ENCODE measurements at regions not wholly inside any gene's neighbourhood (a gene's known extent, or its start where the extent isn't known, plus 50 kb on each side); places are given as distances from the start of the nearest gene placed in this dataset.
A peak's percentile ranks its signal among the peaks of the same experiment; 100 is the strongest.

- Histone ChIP-seq H3K9me3 (ENCODE audit: control insufficient read depth, insufficient read depth, low read length) (no peaks in the 10 kb centered on the region), H3K36me3 (ENCODE audit: control insufficient read depth, insufficient read depth, low read length) (no peaks in the 10 kb centered on the region), H3K4me1 (ENCODE audit: control insufficient read depth, insufficient read depth, low read length) (no peaks in the 10 kb centered on the region), H3K27me3 (ENCODE audit: control insufficient read depth, insufficient read depth, low read length) (no peaks in the 10 kb centered on the region), H3K4me3 (ENCODE audit: low read depth, low read length) (no peak overlapping the region), H3K27ac (ENCODE audit: low read depth, low read length) (no peak overlapping the region)
- DNase-seq (ENCODE audit: low read depth in 4 of 6, low spot score in 6 of 6): no peak
- WGBS (ENCODE audit: insufficient coverage): no CpG with 5 or more reads among the region's 4 CpGs
These were observed 100.6 kb downstream of the CETN3 start for GRCh38 chr5:90308787-90309585.

GRCh38 chr5:90307782-90308181 lies 101.8 kb downstream of the CETN3 start:
- H3K36me3 ChIP-seq (ENCODE audit: control insufficient read depth, insufficient read depth, low read length): no peaks in the 10 kb centered on the region
- DNase-seq (ENCODE audit: low read depth in 4 of 6, low spot score in 6 of 6): no peak
- no peaks in the 10 kb centered on the region for H3K27me3 ChIP-seq (ENCODE audit: control insufficient read depth, insufficient read depth, low read length)
- no CpG with 5 or more reads among the region's 1 CpG for WGBS (ENCODE audit: insufficient coverage)
- H3K4me3 ChIP-seq (ENCODE audit: low read depth, low read length): no peak overlapping the region
- H3K4me1 ChIP-seq (ENCODE audit: control insufficient read depth, insufficient read depth, low read length): no peaks in the 10 kb centered on the region
- H3K27ac ChIP-seq (ENCODE audit: low read depth, low read length): no peak overlapping the region
- H3K9me3 ChIP-seq (ENCODE audit: control insufficient read depth, insufficient read depth, low read length): no peaks in the 10 kb centered on the region

GRCh38 chr5:90307322-90307721 lies 102.2 kb downstream of the CETN3 start:
- no peaks in the 10 kb centered on the region for H3K4me1 ChIP-seq (ENCODE audit: control insufficient read depth, insufficient read depth, low read length)
- H3K36me3 ChIP-seq (ENCODE audit: control insufficient read depth, insufficient read depth, low read length): no peaks in the 10 kb centered on the region
- no peak overlapping the region for H3K27ac ChIP-seq (ENCODE audit: low read depth, low read length)
- DNase-seq (ENCODE audit: low read depth in 4 of 6, low spot score in 6 of 6): peak in 1 of 6 donors; percentile 73
- H3K9me3 ChIP-seq (ENCODE audit: control insufficient read depth, insufficient read depth, low read length): no peaks in the 10 kb centered on the region
- no peak overlapping the region for H3K4me3 ChIP-seq (ENCODE audit: low read depth, low read length)
- no peaks in the 10 kb centered on the region for H3K27me3 ChIP-seq (ENCODE audit: control insufficient read depth, insufficient read depth, low read length)

DNA sequence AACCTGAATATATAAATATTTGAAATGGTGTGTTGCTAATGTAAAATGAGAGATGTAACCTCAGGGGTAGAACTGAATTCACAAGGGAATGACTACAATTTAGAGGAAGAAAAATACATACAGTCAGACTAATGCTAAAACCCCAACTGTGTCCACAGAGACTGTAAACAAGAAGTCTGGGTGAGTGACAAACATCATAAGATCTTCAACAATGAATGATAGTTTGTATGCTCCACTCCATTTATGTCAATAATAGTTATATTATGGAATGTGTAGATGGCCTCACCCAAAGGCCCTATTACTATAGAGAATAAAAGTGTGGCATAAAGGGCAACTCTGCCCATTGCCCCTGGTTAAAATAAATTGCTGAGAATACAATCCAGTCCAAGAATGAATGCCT lies 102.9 kb downstream of the CETN3 start:
- no peak overlapping the region for H3K27ac ChIP-seq (ENCODE audit: low read depth, low read length)
- H3K4me1 ChIP-seq (ENCODE audit: control insufficient read depth, insufficient read depth, low read length): no peaks in the 10 kb centered on the region
- no peak overlapping the region for H3K4me3 ChIP-seq (ENCODE audit: low read depth, low read length)
- no peak for DNase-seq (ENCODE audit: low read depth in 4 of 6, low spot score in 6 of 6)
- H3K27me3 ChIP-seq (ENCODE audit: control insufficient read depth, insufficient read depth, low read length): no peaks in the 10 kb centered on the region
- H3K36me3 ChIP-seq (ENCODE audit: control insufficient read depth, insufficient read depth, low read length): no peaks in the 10 kb centered on the region
- H3K9me3 ChIP-seq (ENCODE audit: control insufficient read depth, insufficient read depth, low read length): no peaks in the 10 kb centered on the region

- Histone ChIP-seq H3K27me3 (ENCODE audit: control insufficient read depth, insufficient read depth, low read length) (no peaks in the 10 kb centered on the region), H3K4me1 (ENCODE audit: control insufficient read depth, insufficient read depth, low read length) (no peaks in the 10 kb centered on the region), H3K27ac (ENCODE audit: low read depth, low read length) (no peak overlapping the region), H3K36me3 (ENCODE audit: control insufficient read depth, insufficient read depth, low read length) (no peaks in the 10 kb centered on the region), H3K4me3 (ENCODE audit: low read depth, low read length) (no peak overlapping the region), H3K9me3 (ENCODE audit: control insufficient read depth, insufficient read depth, low read length) (no peaks in the 10 kb centered on the region)
- peak in 1 of 6 donors; percentile 76 for DNase-seq (ENCODE audit: low read depth in 4 of 6, low spot score in 6 of 6)
- no CpG with 5 or more reads among the region's 3 CpGs for WGBS (ENCODE audit: insufficient coverage)
These were observed 104.4 kb downstream of the CETN3 start for GRCh38 chr5:90305041-90305720.

GRCh38 chr5:90301248-90301647 lies 108.3 kb downstream of the CETN3 start:
- H3K4me1 ChIP-seq (ENCODE audit: control insufficient read depth, insufficient read depth, low read length): no peaks in the 10 kb centered on the region
- no peak overlapping the region for H3K4me3 ChIP-seq (ENCODE audit: low read depth, low read length)
- no peaks in the 10 kb centered on the region for H3K36me3 ChIP-seq (ENCODE audit: control insufficient read depth, insufficient read depth, low read length)
- H3K27me3 ChIP-seq (ENCODE audit: control insufficient read depth, insufficient read depth, low read length): no peaks in the 10 kb centered on the region
- no peak overlapping the region for H3K27ac ChIP-seq (ENCODE audit: low read depth, low read length)
- 80% methylated on average over 1 of the region's 2 CpGs for WGBS (ENCODE audit: insufficient coverage)
- no peaks in the 10 kb centered on the region for H3K9me3 ChIP-seq (ENCODE audit: control insufficient read depth, insufficient read depth, low read length)
- no peak for DNase-seq (ENCODE audit: low read depth in 4 of 6, low spot score in 6 of 6)

DNA sequence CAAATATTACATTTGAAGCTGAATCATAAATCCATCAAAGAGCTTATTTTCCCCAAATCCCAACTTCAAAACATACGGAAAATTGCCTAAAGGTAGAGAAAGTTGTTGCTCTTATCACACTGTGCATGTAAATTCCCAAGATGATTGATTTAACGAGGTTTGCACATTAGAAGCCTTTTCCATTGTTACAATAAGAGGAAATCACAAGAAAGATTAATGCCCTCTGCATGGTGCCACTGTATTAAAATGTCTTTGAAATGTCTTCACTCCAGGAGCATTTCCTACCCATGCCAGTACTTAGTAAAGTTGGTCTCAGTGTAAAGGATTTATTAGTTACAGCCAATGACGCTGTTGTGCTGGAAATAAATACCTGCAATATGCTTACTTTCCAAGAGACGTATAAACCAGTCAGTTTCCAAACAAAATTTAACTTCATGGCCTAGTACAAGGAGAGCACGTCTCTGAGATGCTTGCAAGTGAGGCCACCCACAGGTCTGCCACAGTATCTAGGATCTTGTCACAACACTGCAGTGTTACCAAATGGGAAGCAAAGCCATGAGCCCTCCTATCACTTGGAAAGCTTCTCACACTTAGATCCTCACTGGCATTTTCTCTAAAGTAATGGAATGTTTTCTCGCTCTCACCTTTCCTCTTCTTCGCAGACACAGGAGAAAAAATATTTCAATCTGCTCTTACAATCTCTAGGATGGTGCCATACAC lies 112.4 kb downstream of the CETN3 start:
- Histone ChIP-seq H3K9me3 (ENCODE audit: control insufficient read depth, insufficient read depth, low read length) (no peaks in the 10 kb centered on the region), H3K27ac (ENCODE audit: low read depth, low read length) (no peak overlapping the region), H3K27me3 (ENCODE audit: control insufficient read depth, insufficient read depth, low read length) (no peaks in the 10 kb centered on the region), H3K4me3 (ENCODE audit: low read depth, low read length) (no peak overlapping the region), H3K4me1 (ENCODE audit: control insufficient read depth, insufficient read depth, low read length) (no peaks in the 10 kb centered on the region), H3K36me3 (ENCODE audit: control insufficient read depth, insufficient read depth, low read length) (no peaks in the 10 kb centered on the region)
- peak in 1 of 6 donors; percentile 77 for DNase-seq (ENCODE audit: low read depth in 4 of 6, low spot score in 6 of 6)
- WGBS (ENCODE audit: insufficient coverage): 29% methylated on average over 2 of the region's 7 CpGs

DNA sequence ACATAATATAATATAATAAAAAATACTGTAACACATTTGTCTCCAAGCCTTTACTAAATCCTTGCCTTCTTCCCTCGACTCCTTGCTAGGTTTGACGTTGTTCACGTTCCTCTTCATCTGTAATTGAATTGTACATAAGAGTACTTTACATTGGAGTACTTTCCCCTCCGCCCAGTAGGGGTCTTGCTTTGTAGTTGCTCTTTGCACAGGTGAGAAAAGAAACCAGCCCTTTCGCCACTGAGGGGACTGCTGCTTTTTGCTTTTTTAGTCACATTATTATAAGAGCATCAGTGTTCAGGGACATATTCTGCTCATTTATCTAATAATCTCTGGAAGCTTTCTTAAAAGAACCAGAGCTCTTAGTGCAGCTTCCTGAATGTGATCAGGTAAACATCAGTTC lies 115.0 kb downstream of the CETN3 start:
- H3K9me3 ChIP-seq (ENCODE audit: control insufficient read depth, insufficient read depth, low read length): no peaks in the 10 kb centered on the region
- H3K4me3 ChIP-seq (ENCODE audit: low read depth, low read length): no peak overlapping the region
- WGBS (ENCODE audit: insufficient coverage): no CpG with 5 or more reads among the region's 5 CpGs
- H3K36me3 ChIP-seq (ENCODE audit: control insufficient read depth, insufficient read depth, low read length): no peaks in the 10 kb centered on the region
- no peaks in the 10 kb centered on the region for H3K4me1 ChIP-seq (ENCODE audit: control insufficient read depth, insufficient read depth, low read length)
- no peaks in the 10 kb centered on the region for H3K27me3 ChIP-seq (ENCODE audit: control insufficient read depth, insufficient read depth, low read length)
- H3K27ac ChIP-seq (ENCODE audit: low read depth, low read length): no peak overlapping the region
- no peak for DNase-seq (ENCODE audit: low read depth in 4 of 6, low spot score in 6 of 6)

- Histone ChIP-seq H3K9me3 (ENCODE audit: control insufficient read depth, insufficient read depth, low read length) (no peaks in the 10 kb centered on the region), H3K27ac (ENCODE audit: low read depth, low read length) (no peak overlapping the region), H3K4me1 (ENCODE audit: control insufficient read depth, insufficient read depth, low read length) (no peaks in the 10 kb centered on the region), H3K27me3 (ENCODE audit: control insufficient read depth, insufficient read depth, low read length) (no peaks in the 10 kb centered on the region), H3K4me3 (ENCODE audit: low read depth, low read length) (no peak overlapping the region), H3K36me3 (ENCODE audit: control insufficient read depth, insufficient read depth, low read length) (no peaks in the 10 kb centered on the region)
- no peak for DNase-seq (ENCODE audit: low read depth in 4 of 6, low spot score in 6 of 6)
- 100% methylated on average over 1 of the region's 2 CpGs for WGBS (ENCODE audit: insufficient coverage)
These were observed 115.6 kb downstream of the CETN3 start for GRCh38 chr5:90293931-90294330.
